ENCODE measurements at regions not wholly inside any gene's neighbourhood (a gene's known extent, or its start where the extent isn't known, plus 50 kb on each side); places are given as distances from the start of the nearest gene placed in this dataset.

GRCh38 chr2:19068206-19068605 lies 290.2 kb downstream of the OSR1 start:
- intact Hi-C loops (cut with DNase I) = no loop called here
- no peak for DNase-seq
- ATAC-seq = no peak

- no peak for DNase-seq
- no peak for ATAC-seq
- intact Hi-C loops (cut with DNase I) = no loop called here
These were observed 296.1 kb downstream of the OSR1 start for GRCh38 chr2:19062370-19062769.

- intact Hi-C loops (cut with DNase I) = no loop called here
- no peak for ATAC-seq
- DNase-seq = no peak
These were observed 299.3 kb downstream of the OSR1 start for GRCh38 chr2:19059076-19059475.

- no peak for ATAC-seq
- intact Hi-C loops (cut with DNase I) = no loop called here
- DNase-seq = no peak
These were observed 307.1 kb downstream of the OSR1 start for GRCh38 chr2:19051203-19051831.

- no peak for ATAC-seq
- DNase-seq = no peak
- intact Hi-C loops (cut with DNase I) = no loop called here
These were observed 308.1 kb downstream of the OSR1 start for GRCh38 chr2:19050354-19050753.

GRCh38 chr2:19048593-19049266 lies 309.7 kb downstream of the OSR1 start:
- ATAC-seq (peak in 1 of 2 donors; percentile 46), DNase-seq (peak; percentile 53)
- intact Hi-C loops (cut with DNase I) = no loop called here

- DNase-seq = no peak
- intact Hi-C loops (cut with DNase I) = no loop called here
- ATAC-seq = peak; percentile 96
These were observed 311.2 kb downstream of the OSR1 start for GRCh38 chr2:19046986-19047780.

GRCh38 chr2:19045151-19045550 lies 313.3 kb downstream of the OSR1 start:
- no peak for ATAC-seq
- intact Hi-C loops (cut with DNase I) = no loop called here
- DNase-seq = no peak

- ATAC-seq (no peak), DNase-seq (no peak)
- intact Hi-C loops (cut with DNase I) = no loop called here
These were observed 314.5 kb downstream of the OSR1 start for GRCh38 chr2:19043893-19044292.

GRCh38 chr2:19041434-19042041 lies 316.9 kb downstream of the OSR1 start:
- ATAC-seq (no peak), DNase-seq (no peak)
- intact Hi-C loops (cut with DNase I) = no loop called here

GRCh38 chr2:19038071-19039015 lies 320.1 kb downstream of the OSR1 start:
- ATAC-seq = peak; percentile 42 to 49
- no peak for DNase-seq
- intact Hi-C loops (cut with DNase I) = loop anchor here in 1 of 2 donors (10.0 kb wide), 1 partner anchor 316 kb away; the partner anchor contains the start of gene OSR1

- intact Hi-C loops (cut with DNase I) = loop anchor here in 1 of 2 donors (10.0 kb wide), 1 partner anchor 319 kb away; the partner anchor contains the start of gene OSR1
- ATAC-seq (no peak), DNase-seq (no peak)
These were observed 322.3 kb downstream of the OSR1 start for GRCh38 chr2:19036091-19036490.

GRCh38 chr2:19035238-19035637 lies 323.2 kb downstream of the OSR1 start:
- ATAC-seq = peak; percentile 75 to 77
- DNase-seq = peak; percentile 48
- intact Hi-C loops (cut with DNase I) = loop anchor here in 1 of 2 donors (10.0 kb wide), 1 partner anchor 320 kb away; the partner anchor contains the start of gene OSR1

- peak; percentile 61 to 75 for ATAC-seq
- no peak for DNase-seq
- intact Hi-C loops (cut with DNase I) = loop anchor here in 1 of 2 donors (10.0 kb wide), 1 partner anchor 322 kb away; the partner anchor contains the start of gene OSR1
These were observed 325.2 kb downstream of the OSR1 start for GRCh38 chr2:19033240-19033639.

GRCh38 chr2:19031642-19032041 lies 326.8 kb downstream of the OSR1 start:
- intact Hi-C loops (cut with DNase I) = loop anchor here in 1 of 2 donors (10.0 kb wide), 1 partner anchor 323 kb away; the partner anchor contains the start of gene OSR1
- DNase-seq (no peak), ATAC-seq (no peak)

- no peak for DNase-seq
- intact Hi-C loops (cut with DNase I) = loop anchor here in 1 of 2 donors (10.0 kb wide), 1 partner anchor 325 kb away; the partner anchor contains the start of gene OSR1
- ATAC-seq = no peak
These were observed 328.8 kb downstream of the OSR1 start for GRCh38 chr2:19029655-19030054.

GRCh38 chr2:19028587-19029375 lies 329.6 kb downstream of the OSR1 start:
- ATAC-seq = no peak
- intact Hi-C loops (cut with DNase I) = no loop called here
- DNase-seq = no peak
